ENCODE measurements at regions not wholly inside any gene's neighbourhood (a gene's known extent, or its start where the extent isn't known, plus 50 kb on each side); places are given as distances from the start of the nearest gene placed in this dataset.

GRCh38 chr10:105494944-105495343 is 853.9 kb downstream of the SORCS3 start:
- H3K9ac ChIP-seq (replicated peaks in 1 of 4; ENCODE audit: extremely low read depth in 1 of 4, low read depth in 3 of 4, low read length in 3 of 4), result no peak overlapping the region
- H3K4me2 ChIP-seq (ENCODE audit: insufficient read depth in 1 of 2, low read depth in 2 of 2, low read length in 2 of 2), result no peak overlapping the region
- H2AK5ac ChIP-seq (ENCODE audit: low read depth, low read length), result no peak overlapping the region
- H4K91ac ChIP-seq (replicated peaks; ENCODE audit: insufficient read length, low read length), result no peak overlapping the region
- H3K23ac ChIP-seq (ENCODE audit: insufficient read length), result no peak overlapping the region
- no peaks in the 10 kb centered on the region for H3K4me1 ChIP-seq (replicated peaks in 1 of 4; ENCODE audit: control insufficient read depth in 3 of 4, insufficient read depth in 4 of 4, low read length in 3 of 4)
- no peak for TF ChIP-seq JUND (IDR thresholded peaks at IDR 0.05; ENCODE audit: low read length)
- TF ChIP-seq CHD1 (IDR thresholded peaks at IDR 0.05; ENCODE audit: low read depth, low read length), result no peak
- no peak for TF ChIP-seq HDAC6 (IDR thresholded peaks at IDR 0.05; ENCODE audit: low read depth, low read length)
- no peak for TF ChIP-seq PHF8 (conservative IDR thresholded peaks at IDR 0.05; ENCODE audit: low read depth, low read length)
- TF ChIP-seq EP300 (IDR thresholded peaks at IDR 0.05; ENCODE audit: borderline replicate concordance in 1 of 2, low read depth in 2 of 2, low read length in 2 of 2), result no peak
- TF ChIP-seq POLR2AphosphoS5 (IDR thresholded peaks at IDR 0.05; ENCODE audit: low read depth, low read length), result no peak
- TF ChIP-seq NRF1 (IDR thresholded peaks at IDR 0.05; ENCODE audit: low read depth, low read length), result no peak
- no peak for TF ChIP-seq SP4 (IDR thresholded peaks at IDR 0.05; ENCODE audit: low read length)
- H3K14ac ChIP-seq (ENCODE audit: insufficient read length), result no peak overlapping the region
- no peak overlapping the region for H3K4me3 ChIP-seq (ENCODE audit: extremely low read depth in 1 of 4, insufficient read depth in 2 of 4, low read depth in 3 of 4, low read length in 4 of 4)
- H3K9me3 ChIP-seq (ENCODE audit: insufficient read depth in 2 of 2, low read depth in 1 of 2, low read length in 1 of 2), result no peaks in the 10 kb centered on the region
- no peak overlapping the region for H4K8ac ChIP-seq (ENCODE audit: extremely low read depth, insufficient read depth, low read length)
- no peak for DNase-seq (ENCODE audit: low read depth in 1 of 2, low spot score in 2 of 2)
- H3K4ac ChIP-seq (replicated peaks; ENCODE audit: insufficient read length, low read depth, low read length), result no peak overlapping the region
- no peaks in the 10 kb centered on the region for H3K79me1 ChIP-seq (ENCODE audit: low read depth, low read length)
- H3K27ac ChIP-seq (ENCODE audit: low read depth, low read length), result no peak overlapping the region
- no peak overlapping the region for H2BK12ac ChIP-seq (ENCODE audit: low read depth, low read length)
- H3K36me3 ChIP-seq (ENCODE audit: control insufficient read depth in 2 of 4, insufficient read depth in 4 of 4, low read length in 3 of 4), result no peaks in the 10 kb centered on the region
- no peak for FAIRE-seq
- 88% methylated on average over 4 of the region's 4 CpGs; no CpG with 5 or more reads in 1 of the 2 experiments for WGBS, 2 experiments (ENCODE audit: extremely low coverage in 1 of 2, insufficient coverage in 1 of 2, insufficient read length in 1 of 2, insufficient replicate concordance in 2 of 2, low coverage in 1 of 2, low lambda C conversion rate in 2 of 2, missing lambda C conversion rate in 1 of 2)
- H4K20me1 ChIP-seq (replicated peaks in 1 of 2; ENCODE audit: control insufficient read depth in 1 of 2, insufficient read depth in 2 of 2, low read length in 2 of 2), result no peaks in the 10 kb centered on the region
- H2AFZ ChIP-seq (ENCODE audit: low read length), result no peak overlapping the region
- CTCF ChIA-PET (ENCODE audit: partially characterized antibody), result interaction anchor here (0.6 kb wide), 1 partner anchor 785 kb away, joined by 4 read pairs; no protein-coding TSS in a partner anchor
- POLR2A ChIA-PET (ENCODE audit: partially characterized antibody), result interaction anchor here (1.2 kb wide), 1 partner anchor 10 kb away, joined by 3 read pairs; no protein-coding TSS in a partner anchor
- H3K56ac ChIP-seq (replicated peaks; ENCODE audit: insufficient read length, low read depth, low read length), result no peak overlapping the region
- H3K23me2 ChIP-seq (ENCODE audit: low read depth, low read length), result no peaks in the 10 kb centered on the region
- no peak overlapping the region for H3K18ac ChIP-seq (ENCODE audit: extremely low read depth, low read length)
- no peaks in the 10 kb centered on the region for H3K27me3 ChIP-seq (replicated peaks in 1 of 4; ENCODE audit: control insufficient read depth in 3 of 4, extremely low read depth in 1 of 4, insufficient read depth in 3 of 4, low read length in 3 of 4)
- H2BK15ac ChIP-seq (ENCODE audit: low read length), result no peak overlapping the region
- no peaks in the 10 kb centered on the region for H3K79me2 ChIP-seq (ENCODE audit: control insufficient read depth in 1 of 2, insufficient read depth in 2 of 2, low read length in 2 of 2)
- no peak overlapping the region for H2BK120ac ChIP-seq (replicated peaks; ENCODE audit: low read depth, low read length)
- H2BK5ac ChIP-seq (ENCODE audit: low read depth, low read length), result no peak overlapping the region
- H2BK20ac ChIP-seq (ENCODE audit: low read length), result no peak overlapping the region
- H4K5ac ChIP-seq (ENCODE audit: insufficient read length, low read depth, low read length), result no peak overlapping the region
